CD14-positive monocyte (primary cell): ENCODE measurements at regions not wholly inside any gene's neighbourhood (a gene's known extent, or its start where the extent isn't known, plus 50 kb on each side); places are given as distances from the start of the nearest gene placed in this dataset.

Source experiments
- DNase-seq, 3 donors: peaks; one replicate each; pipeline ENCODE4 v3.0.0-alpha.2; 2011 to 2022
- H2AFZ ChIP-seq: 2 replicates; pipeline ENCODE4 v1.6.0; 2012; ENCODE audit warnings: mild to moderate bottlenecking, low read depth, low read length, inconsistent platforms; ENCODE audit not compliant: insufficient read depth, poor library complexity, severe bottlenecking
- H3K27ac ChIP-seq, 2 donors: 1 replicate in 1 of 2; 2 replicates in 1 of 2; pipeline ENCODE4 v1.5.1; 2012 to 2013; ENCODE audit warnings: low read length in 2 of 2, control low read depth in 1 of 2, inconsistent platforms in 1 of 2, low read depth in 1 of 2, mild to moderate bottlenecking in 1 of 2
- H3K27me3 ChIP-seq, 2 donors: one replicate each; pipeline versions ENCODE4 v1.6.0 to v1.6.1; 2011 to 2013; ENCODE audit warnings: low read length in 2 of 2; ENCODE audit not compliant: control insufficient read depth in 2 of 2, insufficient read depth in 2 of 2
- H3K36me3 ChIP-seq, 2 donors: replicated peaks in 1 of 2; 1 replicate in 1 of 2; 2 replicates in 1 of 2; pipeline versions ENCODE4 v1.5.1 to v1.6.1; 2012 to 2013; ENCODE audit warnings: low read length in 2 of 2, control low read depth in 1 of 2, inconsistent platforms in 1 of 2, mild to moderate bottlenecking in 1 of 2; ENCODE audit not compliant: insufficient read depth in 2 of 2, control insufficient read depth in 1 of 2
- H3K4me1 ChIP-seq, 2 donors: 1 replicate in 1 of 2; 2 replicates in 1 of 2; pipeline versions ENCODE4 v1.5.1 to v1.6.1; 2012 to 2013; ENCODE audit warnings: low read length in 2 of 2, control low read depth in 1 of 2, inconsistent platforms in 1 of 2, mild to moderate bottlenecking in 1 of 2, moderate library complexity in 1 of 2; ENCODE audit not compliant: insufficient read depth in 2 of 2, control insufficient read depth in 1 of 2
- H3K4me2 ChIP-seq: replicated peaks from 2 replicates; pipeline ENCODE3; 2012; ENCODE audit warnings: low read length, moderate library complexity, mild to moderate bottlenecking; ENCODE audit not compliant: poor library complexity, severe bottlenecking; ENCODE audit errors: extremely low read depth
- H3K4me3 ChIP-seq, 3 experiments: fragments of 200-600 bp in 1 of 3; sonication (generic) in 1 of 3; replicated peaks in 1 of 3; 1 replicate in 2 of 3; 2 replicates in 1 of 3; pipeline ENCODE4 v1.5.1; 2011 to 2013; ENCODE audit warnings: low read length in 3 of 3, mild to moderate bottlenecking in 3 of 3, control low read depth in 2 of 3, low read depth in 2 of 3, inconsistent platforms in 1 of 3, moderate library complexity in 1 of 3
- H3K79me2 ChIP-seq: 2 replicates; pipeline ENCODE4 v1.6.0; 2012; ENCODE audit warnings: mild to moderate bottlenecking, control low read depth, inconsistent platforms, low read length, moderate library complexity; ENCODE audit not compliant: insufficient read depth
- H3K9ac ChIP-seq: 2 replicates; pipeline ENCODE4 v1.6.0; 2017; ENCODE audit warnings: low read length, mild to moderate bottlenecking; ENCODE audit not compliant: insufficient read depth, poor library complexity, severe bottlenecking
- H3K9me3 ChIP-seq, 2 donors: replicated peaks in 1 of 2; 1 replicate in 1 of 2; 2 replicates in 1 of 2; pipeline versions ENCODE4 v1.5.1 to v1.6.1; 2012 to 2013; ENCODE audit warnings: low read length in 2 of 2, control low read depth in 1 of 2; ENCODE audit not compliant: control insufficient read depth in 1 of 2, insufficient read depth in 1 of 2
- H4K20me1 ChIP-seq: 2 replicates; pipeline ENCODE4 v1.6.0; 2012; ENCODE audit warnings: mild to moderate bottlenecking, low read length, control low read depth, moderate library complexity; ENCODE audit not compliant: insufficient read depth
- H3K27ac Mint-ChIP-seq, 7 donors: one replicate each; pipeline ENCODE4 v1.8.0; 2020; ENCODE audit warnings: mild to moderate bottlenecking in 7 of 7, mixed read lengths in 7 of 7, moderate library complexity in 6 of 7, inconsistent platforms in 2 of 7
- H3K27me3 Mint-ChIP-seq, 3 donors: one replicate each; pipeline ENCODE4 v1.8.0; 2021 to 2022; ENCODE audit warnings: low read depth in 3 of 3, mild to moderate bottlenecking in 3 of 3, mixed read lengths in 3 of 3, moderate library complexity in 3 of 3, inconsistent platforms in 1 of 3
- H3K36me3 Mint-ChIP-seq, 2 donors: one replicate each; pipeline ENCODE4 v1.8.0; 2020; ENCODE audit warnings: mixed read lengths in 2 of 2, inconsistent platforms in 1 of 2, mild to moderate bottlenecking in 1 of 2
- H3K4me1 Mint-ChIP-seq: one replicate; pipeline ENCODE4 v1.8.0; 2020; ENCODE audit warnings: mild to moderate bottlenecking, mixed read lengths
- H3K4me3 Mint-ChIP-seq, 2 donors: one replicate each; pipeline ENCODE4 v1.8.0; 2020; ENCODE audit warnings: mild to moderate bottlenecking in 2 of 2, mixed read lengths in 2 of 2, moderate library complexity in 1 of 2
- H3K9me3 Mint-ChIP-seq, 7 donors: one replicate each; pipeline ENCODE4 v1.8.0; 2020 to 2022; ENCODE audit warnings: mixed read lengths in 7 of 7, mild to moderate bottlenecking in 6 of 7, moderate library complexity in 6 of 7, inconsistent platforms in 2 of 7
- WGBS: methylation state at CpG from one replicate; pipeline ENCODE4 v1.1.5; 2013; ENCODE audit warnings: missing lambda C conversion rate; ENCODE audit not compliant: insufficient coverage; 5-methylcytosine and 5-hydroxymethylcytosine counted together
- intact Hi-C, 2 donors: fragments of 100-400 bp; cut with micrococcal nuclease; formaldehyde crosslinking; loops; one replicate each; pipeline versions ENCODE4 v1.15.0 to v1.15.1; 2023
- TF ChIP-seq, protein P1 (sequence below): fragments of 200-600 bp; IDR thresholded peaks from one replicate; pipeline ENCODE4 v1.8.0; 2022; ENCODE audit warnings: antibody characterized with exemption, mild to moderate bottlenecking

DNA sequence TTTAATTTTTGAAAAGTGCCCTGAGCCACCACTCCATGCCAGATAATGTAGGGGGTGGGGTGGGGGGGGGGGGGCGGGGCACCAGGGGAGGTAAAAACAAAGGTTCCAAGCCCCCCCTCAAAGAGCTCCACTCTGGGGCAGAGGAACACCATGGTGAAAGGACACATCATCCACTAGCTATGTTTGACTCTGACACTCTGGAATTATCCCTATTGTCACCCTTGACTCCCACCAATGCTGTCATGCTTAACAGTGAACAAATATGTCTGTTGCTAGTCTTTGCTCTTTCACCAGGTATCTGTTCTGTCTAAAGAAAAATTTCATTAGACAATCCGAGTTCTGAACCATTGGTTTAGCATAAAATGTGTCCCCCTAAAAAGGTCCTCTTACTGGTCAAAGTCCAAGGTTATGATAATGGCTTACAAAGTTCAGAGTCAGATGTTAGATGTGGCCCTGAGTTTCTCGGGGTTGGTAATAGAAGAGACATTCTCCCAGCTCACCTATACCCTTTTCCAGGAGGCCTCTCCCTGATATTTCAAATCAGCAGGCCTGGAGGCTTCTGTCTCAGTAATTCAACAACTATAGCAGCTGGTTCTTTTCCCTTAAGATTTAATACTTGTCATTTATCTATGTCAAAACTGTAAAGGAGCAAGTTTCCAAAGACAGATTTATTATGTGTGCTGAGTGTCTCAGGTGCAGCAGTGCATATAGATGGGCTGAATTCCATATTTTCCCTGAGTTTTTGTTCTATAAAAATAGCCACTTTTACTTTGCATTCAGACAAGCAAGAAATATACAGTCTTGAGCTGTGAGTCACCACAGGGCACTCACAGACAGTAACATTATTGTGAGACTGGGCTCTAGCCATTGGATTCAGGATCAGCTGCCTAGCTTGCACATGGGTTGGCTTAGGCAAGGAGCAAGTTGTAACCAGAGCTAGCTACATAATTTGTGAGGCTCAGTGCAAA is 174.1 kb downstream of the CSNK2A3 start:
- Histone ChIP-seq H3K4me2 (no peak overlapping the region), H3K27ac (no peak overlapping the region), H3K4me3 (no peak overlapping the region), H3K9ac (no peak overlapping the region), H4K20me1 (no peaks in the 10 kb centered on the region), H3K36me3 (no peaks in the 10 kb centered on the region), H3K4me1 (no peaks in the 10 kb centered on the region), H3K9me3 (no peaks in the 10 kb centered on the region), H3K79me2 (no peaks in the 10 kb centered on the region), H3K27me3 (no peaks in the 10 kb centered on the region), H2AFZ (no peak overlapping the region)
- no peak overlapping the region for H3K4me3 Mint-ChIP-seq
- TF ChIP-seq, protein P1, sequence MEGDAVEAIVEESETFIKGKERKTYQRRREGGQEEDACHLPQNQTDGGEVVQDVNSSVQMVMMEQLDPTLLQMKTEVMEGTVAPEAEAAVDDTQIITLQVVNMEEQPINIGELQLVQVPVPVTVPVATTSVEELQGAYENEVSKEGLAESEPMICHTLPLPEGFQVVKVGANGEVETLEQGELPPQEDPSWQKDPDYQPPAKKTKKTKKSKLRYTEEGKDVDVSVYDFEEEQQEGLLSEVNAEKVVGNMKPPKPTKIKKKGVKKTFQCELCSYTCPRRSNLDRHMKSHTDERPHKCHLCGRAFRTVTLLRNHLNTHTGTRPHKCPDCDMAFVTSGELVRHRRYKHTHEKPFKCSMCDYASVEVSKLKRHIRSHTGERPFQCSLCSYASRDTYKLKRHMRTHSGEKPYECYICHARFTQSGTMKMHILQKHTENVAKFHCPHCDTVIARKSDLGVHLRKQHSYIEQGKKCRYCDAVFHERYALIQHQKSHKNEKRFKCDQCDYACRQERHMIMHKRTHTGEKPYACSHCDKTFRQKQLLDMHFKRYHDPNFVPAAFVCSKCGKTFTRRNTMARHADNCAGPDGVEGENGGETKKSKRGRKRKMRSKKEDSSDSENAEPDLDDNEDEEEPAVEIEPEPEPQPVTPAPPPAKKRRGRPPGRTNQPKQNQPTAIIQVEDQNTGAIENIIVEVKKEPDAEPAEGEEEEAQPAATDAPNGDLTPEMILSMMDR = no peak
- no peaks in the 10 kb centered on the region for H3K36me3 Mint-ChIP-seq
- 80% methylated on average over 1 of the region's 3 CpGs for WGBS
- H3K4me1 Mint-ChIP-seq = peaks cover 7% of the 10 kb centered on the region
- peaks cover 3 to 7% (median 5%) of the 10 kb centered on the region in 3 donors for H3K27me3 Mint-ChIP-seq
- no peak for DNase-seq
- no peaks in the 10 kb centered on the region for H3K9me3 Mint-ChIP-seq
- intact Hi-C loops = no loop called here
- no peak overlapping the region for H3K27ac Mint-ChIP-seq

DNA sequence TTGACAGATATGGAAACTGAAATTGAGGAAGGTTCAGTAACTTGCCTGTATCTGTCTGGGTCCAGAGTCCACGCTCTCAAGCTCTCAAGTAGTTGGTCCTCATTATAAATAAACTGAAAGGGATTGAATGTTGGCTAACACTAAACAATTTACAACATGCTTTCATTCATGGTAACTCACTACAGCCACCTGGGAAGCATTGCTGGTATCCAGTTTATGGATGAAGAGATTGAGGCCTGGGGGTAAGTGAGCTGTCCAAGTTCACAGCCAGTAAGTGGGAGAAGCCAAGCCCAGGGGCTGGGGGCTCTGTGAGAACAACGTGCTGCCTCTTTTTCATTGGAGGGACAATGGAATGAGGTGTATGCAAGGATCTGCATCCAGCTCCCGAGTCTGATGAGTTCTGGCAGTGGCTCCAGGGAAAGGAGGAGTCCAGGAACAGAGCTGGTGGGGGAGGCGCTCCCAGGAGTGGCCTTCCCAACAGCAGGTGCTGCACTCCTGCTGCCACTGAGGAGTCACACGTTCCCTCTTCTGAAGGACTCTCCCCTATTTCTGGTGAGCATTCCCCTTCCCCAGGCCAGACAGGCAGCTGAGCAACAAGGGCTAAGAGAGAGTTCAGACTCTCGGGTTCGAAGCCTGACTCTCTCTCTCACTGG is 175.8 kb downstream of the CSNK2A3 start:
- peaks cover 7% of the 10 kb centered on the region for H3K4me1 Mint-ChIP-seq

More for the DNA sequence above, 175.8 kb downstream of the CSNK2A3 start:
- Histone ChIP-seq H3K36me3 (no peaks in the 10 kb centered on the region), H2AFZ (no peak overlapping the region), H3K79me2 (no peaks in the 10 kb centered on the region), H3K9me3 (no peaks in the 10 kb centered on the region), H4K20me1 (no peaks in the 10 kb centered on the region), H3K27me3 (no peaks in the 10 kb centered on the region), H3K27ac (no peak overlapping the region), H3K9ac (no peak overlapping the region), H3K4me1 (no peaks in the 10 kb centered on the region), H3K4me2 (no peak overlapping the region), H3K4me3 (no peak overlapping the region)
- Mint-ChIP-seq H3K4me3 (no peak overlapping the region), H3K36me3 (no peaks in the 10 kb centered on the region), H3K27me3 (peaks cover 5 to 8% (median 6%) of the 10 kb centered on the region in 3 donors), H3K27ac (no peak overlapping the region), H3K9me3 (peaks cover 0 to 2% (median 0%) of the 10 kb centered on the region in 7 donors)
- DNase-seq = no peak
- TF ChIP-seq, protein P1 = no peak
- WGBS = 83% methylated on average over 2 of the region's 7 CpGs
- intact Hi-C loops = no loop called here
